WERI-Rb-1 (cell line): ENCODE measurements at regions not wholly inside any gene's neighbourhood (a gene's known extent, or its start where the extent isn't known, plus 50 kb on each side); places are given as distances from the start of the nearest gene placed in this dataset.

ENCODE experiments used
- DNase-seq: peaks from one replicate; pipeline ENCODE4 v3.0.0-alpha.2; 2020
- H3K27ac ChIP-seq: fragments of 250-450 bp; sonication (Bioruptor Pico); 2 replicates; pipeline ENCODE4 v1.5.1; 2020; ENCODE audit warnings: mild to moderate bottlenecking, moderate library complexity
- H3K27me3 ChIP-seq: fragments of 250-450 bp; sonication (Bioruptor Pico); 2 replicates; pipeline ENCODE4 v1.5.1; 2021; ENCODE audit warnings: mild to moderate bottlenecking, low read depth, moderate library complexity; ENCODE audit not compliant: insufficient read depth, severe bottlenecking
- H3K36me3 ChIP-seq: fragments of 250-450 bp; sonication (Bioruptor Pico); 2 replicates; pipeline ENCODE4 v1.5.1; 2020; ENCODE audit warnings: mild to moderate bottlenecking, moderate library complexity
- H3K4me3 ChIP-seq: 2 replicates; pipeline ENCODE4 v1.5.1; 2011; ENCODE audit warnings: low read depth, mild to moderate bottlenecking, control low read depth, low read length
- H3K9me3 ChIP-seq: fragments of 250-450 bp; sonication (Bioruptor Pico); 2 replicates; pipeline ENCODE4 v1.5.1; 2021; ENCODE audit warnings: mild to moderate bottlenecking, moderate library complexity; ENCODE audit not compliant: severe bottlenecking
- CTCF ChIP-seq: IDR thresholded peaks from 2 replicates; pipeline ENCODE4 v1.5.1; 2011; ENCODE audit warnings: low read depth, mild to moderate bottlenecking, control low read depth, inconsistent platforms, low read length

GRCh38 chr7:84941936-84942335 lies 244.9 kb downstream of the SEMA3D start:
- no peak overlapping the region for H3K4me3 ChIP-seq
- no peaks in the 10 kb centered on the region for H3K9me3 ChIP-seq
- DNase-seq: no peak
- TF ChIP-seq CTCF: no peak
- H3K27me3 ChIP-seq: no peaks in the 10 kb centered on the region
- no peak overlapping the region for H3K27ac ChIP-seq
- H3K36me3 ChIP-seq: no peaks in the 10 kb centered on the region

GRCh38 chr7:84941291-84941690 lies 245.6 kb downstream of the SEMA3D start:
- no peaks in the 10 kb centered on the region for H3K36me3 ChIP-seq
- DNase-seq: no peak
- H3K4me3 ChIP-seq: no peak overlapping the region
- H3K9me3 ChIP-seq: no peaks in the 10 kb centered on the region
- no peak for TF ChIP-seq CTCF
- no peaks in the 10 kb centered on the region for H3K27me3 ChIP-seq
- H3K27ac ChIP-seq: no peak overlapping the region

DNA sequence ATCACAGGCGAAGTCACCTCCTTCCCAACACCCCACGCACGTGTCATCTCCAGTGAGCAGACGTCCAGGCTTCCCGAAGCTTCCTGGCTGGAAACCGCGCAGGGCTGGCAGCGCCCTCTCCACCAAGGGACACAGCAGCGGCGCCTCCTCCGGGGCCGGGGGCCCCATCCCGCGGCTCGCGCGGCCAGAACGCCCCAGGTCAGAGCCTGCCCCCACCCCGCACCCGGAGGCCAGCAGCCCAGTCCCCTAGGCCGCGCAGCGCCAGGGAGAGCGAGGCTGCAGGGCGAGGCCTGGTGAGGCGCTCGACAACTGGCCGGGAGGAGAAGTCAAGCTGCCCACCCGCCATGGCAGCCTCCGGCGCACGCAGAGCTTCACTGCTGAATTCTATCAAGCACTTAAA lies 247.0 kb downstream of the SEMA3D start:
- Histone ChIP-seq H3K27ac (no peak overlapping the region), H3K36me3 (no peaks in the 10 kb centered on the region), H3K4me3 (no peak overlapping the region), H3K27me3 (no peaks in the 10 kb centered on the region), H3K9me3 (no peaks in the 10 kb centered on the region)
- TF ChIP-seq CTCF: no peak
- DNase-seq: no peak

DNA sequence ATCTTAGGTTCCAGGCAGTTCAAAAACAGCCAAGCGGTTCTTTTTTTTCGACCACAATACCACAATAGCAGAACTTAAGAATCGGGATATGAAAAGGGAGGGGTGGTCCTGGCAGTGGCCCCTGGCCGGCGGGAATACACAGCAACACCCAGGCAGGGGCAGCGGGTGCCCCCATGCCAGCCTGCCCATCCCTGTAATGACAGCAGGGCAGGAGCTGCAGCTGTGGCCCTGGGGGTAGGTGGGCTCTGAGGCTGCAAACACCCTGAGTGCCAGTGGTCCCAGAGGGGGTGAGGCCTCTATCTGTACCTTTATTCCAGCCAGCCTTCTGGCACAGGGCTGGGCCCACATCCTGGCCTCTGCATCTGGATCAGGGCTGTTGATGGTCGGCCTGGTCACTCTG lies 247.4 kb downstream of the SEMA3D start:
- H3K4me3 ChIP-seq: no peak overlapping the region

GRCh38 chr7:84924353-84924752 lies 262.5 kb downstream of the SEMA3D start:
- no peaks in the 10 kb centered on the region for H3K36me3 ChIP-seq
- no peak for DNase-seq
- TF ChIP-seq CTCF: no peak

More for the DNA sequence above, 247.4 kb downstream of the SEMA3D start:
- no peak for TF ChIP-seq CTCF
- Histone ChIP-seq H3K27ac (no peak overlapping the region), H3K27me3 (no peaks in the 10 kb centered on the region), H3K36me3 (no peaks in the 10 kb centered on the region), H3K9me3 (no peaks in the 10 kb centered on the region)
- no peak for DNase-seq

GRCh38 chr7:84923348-84923747 lies 263.5 kb downstream of the SEMA3D start:
- H3K9me3 ChIP-seq: no peaks in the 10 kb centered on the region
- H3K27ac ChIP-seq: no peak overlapping the region
- H3K4me3 ChIP-seq: no peak overlapping the region
- no peak for DNase-seq
- no peak for TF ChIP-seq CTCF
- no peaks in the 10 kb centered on the region for H3K27me3 ChIP-seq
- no peaks in the 10 kb centered on the region for H3K36me3 ChIP-seq

More at GRCh38 chr7:84924353-84924752, 262.5 kb downstream of the SEMA3D start:
- Histone ChIP-seq H3K9me3 (no peaks in the 10 kb centered on the region), H3K27me3 (no peaks in the 10 kb centered on the region), H3K4me3 (no peak overlapping the region), H3K27ac (no peak overlapping the region)
